NB4 (cell line): ENCODE measurements at regions not wholly inside any gene's neighbourhood (a gene's known extent, or its start where the extent isn't known, plus 50 kb on each side); places are given as distances from the start of the nearest gene placed in this dataset.

ENCODE experiments used
- POLR2A ChIP-seq: IDR thresholded peaks from 2 replicates; pipeline ENCODE4 v1.6.1; 2011; ENCODE audit warnings: mild to moderate bottlenecking; ENCODE audit not compliant: insufficient read length; ENCODE audit errors: extremely low read depth
- TF ChIP-seq, protein P1 (sequence below): IDR thresholded peaks from one replicate; pipeline ENCODE4 v1.5.1; 2012; ENCODE audit warnings: low read depth, low read length

DNA sequence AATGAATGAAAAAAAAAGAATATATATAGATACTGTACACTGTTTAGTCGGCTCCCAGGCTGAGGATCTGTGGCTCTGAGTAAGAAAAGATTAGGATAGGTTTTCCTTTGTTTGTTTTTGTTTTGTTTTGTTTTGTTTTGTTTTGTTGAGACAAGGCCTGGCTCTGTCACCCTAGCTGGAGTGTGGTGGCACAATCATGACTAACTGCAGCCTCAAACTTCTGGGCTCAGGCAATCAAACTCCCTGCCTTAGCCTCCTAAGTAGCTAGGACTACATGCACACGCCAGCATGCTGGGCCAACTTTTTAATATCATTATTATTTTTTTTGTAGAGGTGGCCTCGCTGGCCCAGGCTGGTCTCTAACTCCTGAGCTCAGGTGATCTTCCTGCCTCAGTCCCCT is 87.9 kb upstream of the PTBP2 start:
- TF ChIP-seq, protein P1, sequence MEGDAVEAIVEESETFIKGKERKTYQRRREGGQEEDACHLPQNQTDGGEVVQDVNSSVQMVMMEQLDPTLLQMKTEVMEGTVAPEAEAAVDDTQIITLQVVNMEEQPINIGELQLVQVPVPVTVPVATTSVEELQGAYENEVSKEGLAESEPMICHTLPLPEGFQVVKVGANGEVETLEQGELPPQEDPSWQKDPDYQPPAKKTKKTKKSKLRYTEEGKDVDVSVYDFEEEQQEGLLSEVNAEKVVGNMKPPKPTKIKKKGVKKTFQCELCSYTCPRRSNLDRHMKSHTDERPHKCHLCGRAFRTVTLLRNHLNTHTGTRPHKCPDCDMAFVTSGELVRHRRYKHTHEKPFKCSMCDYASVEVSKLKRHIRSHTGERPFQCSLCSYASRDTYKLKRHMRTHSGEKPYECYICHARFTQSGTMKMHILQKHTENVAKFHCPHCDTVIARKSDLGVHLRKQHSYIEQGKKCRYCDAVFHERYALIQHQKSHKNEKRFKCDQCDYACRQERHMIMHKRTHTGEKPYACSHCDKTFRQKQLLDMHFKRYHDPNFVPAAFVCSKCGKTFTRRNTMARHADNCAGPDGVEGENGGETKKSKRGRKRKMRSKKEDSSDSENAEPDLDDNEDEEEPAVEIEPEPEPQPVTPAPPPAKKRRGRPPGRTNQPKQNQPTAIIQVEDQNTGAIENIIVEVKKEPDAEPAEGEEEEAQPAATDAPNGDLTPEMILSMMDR: no peak
- TF ChIP-seq POLR2A: no peak
